ENCODE measurements at regions not wholly inside any gene's neighbourhood (a gene's known extent, or its start where the extent isn't known, plus 50 kb on each side); places are given as distances from the start of the nearest gene placed in this dataset.

- H3K36me3 ChIP-seq (ENCODE audit: control insufficient read depth in 2 of 2, extremely low read depth in 1 of 2, insufficient read depth in 2 of 2, low read length in 2 of 2): no peaks in the 10 kb centered on the region
- no peak for FAIRE-seq
- no peaks in the 10 kb centered on the region for H3K9me3 ChIP-seq (ENCODE audit: control insufficient read depth, low read depth, low read length)
- no peak overlapping the region for H3K9ac ChIP-seq (ENCODE audit: control insufficient read depth, extremely low read depth, insufficient read depth, low read length)
- no peak overlapping the region for H2AFZ ChIP-seq (ENCODE audit: control insufficient read depth, low read length)
- TF ChIP-seq EZH2 (IDR thresholded peaks at IDR 0.05; ENCODE audit: low read length): no peak
- TF ChIP-seq, protein P1, sequence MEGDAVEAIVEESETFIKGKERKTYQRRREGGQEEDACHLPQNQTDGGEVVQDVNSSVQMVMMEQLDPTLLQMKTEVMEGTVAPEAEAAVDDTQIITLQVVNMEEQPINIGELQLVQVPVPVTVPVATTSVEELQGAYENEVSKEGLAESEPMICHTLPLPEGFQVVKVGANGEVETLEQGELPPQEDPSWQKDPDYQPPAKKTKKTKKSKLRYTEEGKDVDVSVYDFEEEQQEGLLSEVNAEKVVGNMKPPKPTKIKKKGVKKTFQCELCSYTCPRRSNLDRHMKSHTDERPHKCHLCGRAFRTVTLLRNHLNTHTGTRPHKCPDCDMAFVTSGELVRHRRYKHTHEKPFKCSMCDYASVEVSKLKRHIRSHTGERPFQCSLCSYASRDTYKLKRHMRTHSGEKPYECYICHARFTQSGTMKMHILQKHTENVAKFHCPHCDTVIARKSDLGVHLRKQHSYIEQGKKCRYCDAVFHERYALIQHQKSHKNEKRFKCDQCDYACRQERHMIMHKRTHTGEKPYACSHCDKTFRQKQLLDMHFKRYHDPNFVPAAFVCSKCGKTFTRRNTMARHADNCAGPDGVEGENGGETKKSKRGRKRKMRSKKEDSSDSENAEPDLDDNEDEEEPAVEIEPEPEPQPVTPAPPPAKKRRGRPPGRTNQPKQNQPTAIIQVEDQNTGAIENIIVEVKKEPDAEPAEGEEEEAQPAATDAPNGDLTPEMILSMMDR (optimal IDR thresholded peaks at IDR 0.05 in 1 of 3, IDR thresholded peaks at IDR 0.05 in 1 of 3, conservative IDR thresholded peaks at IDR 0.05 in 1 of 3; ENCODE audit: extremely low read depth in 1 of 3, insufficient read depth in 2 of 3, low read length in 3 of 3): no peak
- no peaks in the 10 kb centered on the region for H3K4me1 ChIP-seq (ENCODE audit: control insufficient read depth, extremely low read depth, insufficient read depth, low read length)
- dilution Hi-C loops (cut with MboI; ENCODE audit: extremely low pct_ligation_motif_present, low sequenced_read_pairs): no loop called here
- no peak overlapping the region for H3K4me3 ChIP-seq (ENCODE audit: control insufficient read depth in 2 of 3, extremely low read depth in 1 of 3, insufficient read depth in 2 of 3, low read depth in 1 of 3, low read length in 3 of 3)
- H3K27ac ChIP-seq (ENCODE audit: control insufficient read depth, insufficient read depth, low read length): no peak overlapping the region
- no peaks in the 10 kb centered on the region for H3K9me1 ChIP-seq (ENCODE audit: control insufficient read depth, extremely low read depth, insufficient read depth, low read length)
- H3K27me3 ChIP-seq (ENCODE audit: control insufficient read depth, extremely low read depth, insufficient read depth, low read length): no peaks in the 10 kb centered on the region
- H4K20me1 ChIP-seq (ENCODE audit: control insufficient read depth, extremely low read depth, insufficient read depth, low read length): no peaks in the 10 kb centered on the region
- no peak overlapping the region for H3K4me2 ChIP-seq (ENCODE audit: control insufficient read depth, extremely low read depth, insufficient read depth, low read depth, low read length)
- no peak for DNase-seq (ENCODE audit: low read depth, low spot score)
- no peaks in the 10 kb centered on the region for H3K79me2 ChIP-seq (ENCODE audit: control insufficient read depth, insufficient read depth, low read length)
These were observed 187.4 kb upstream of the GHR start for GRCh38 chr5:42235837-42236236.

DNA sequence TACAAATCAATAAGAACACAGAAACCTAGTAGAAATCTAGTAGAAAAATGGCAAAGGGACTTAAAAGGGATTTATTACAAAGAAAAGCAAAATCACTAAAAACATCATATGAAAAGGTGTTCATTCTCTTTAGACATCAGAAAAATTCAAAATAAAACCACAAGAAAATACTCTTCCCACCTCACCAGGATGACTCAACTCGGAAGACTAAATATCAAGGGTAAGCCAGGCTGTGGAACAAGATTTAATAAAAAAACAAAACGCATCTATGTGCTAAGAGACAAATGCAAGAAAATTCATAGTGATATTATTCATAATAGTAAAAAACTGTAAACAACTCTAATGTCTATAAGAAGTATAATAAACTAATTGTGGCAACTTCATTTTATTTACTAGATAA lies 181.6 kb upstream of the GHR start:
- H3K27ac ChIP-seq (ENCODE audit: control insufficient read depth, insufficient read depth, low read length): no peak overlapping the region
- DNase-seq (ENCODE audit: low read depth, low spot score) (no peak), FAIRE-seq (no peak)
- TF ChIP-seq, protein P1 (optimal IDR thresholded peaks at IDR 0.05 in 1 of 3, IDR thresholded peaks at IDR 0.05 in 1 of 3, conservative IDR thresholded peaks at IDR 0.05 in 1 of 3; ENCODE audit: extremely low read depth in 1 of 3, insufficient read depth in 2 of 3, low read length in 3 of 3): no peak
- no peak for TF ChIP-seq EZH2 (IDR thresholded peaks at IDR 0.05; ENCODE audit: low read length)
- H3K9ac ChIP-seq (ENCODE audit: control insufficient read depth, extremely low read depth, insufficient read depth, low read length): no peak overlapping the region
- no peaks in the 10 kb centered on the region for H4K20me1 ChIP-seq (ENCODE audit: control insufficient read depth, extremely low read depth, insufficient read depth, low read length)
- no peaks in the 10 kb centered on the region for H3K27me3 ChIP-seq (ENCODE audit: control insufficient read depth, extremely low read depth, insufficient read depth, low read length)
- no peaks in the 10 kb centered on the region for H3K9me3 ChIP-seq (ENCODE audit: control insufficient read depth, low read depth, low read length)
- no peak overlapping the region for H3K4me3 ChIP-seq (ENCODE audit: control insufficient read depth in 2 of 3, extremely low read depth in 1 of 3, insufficient read depth in 2 of 3, low read depth in 1 of 3, low read length in 3 of 3)
- dilution Hi-C loops (cut with MboI; ENCODE audit: extremely low pct_ligation_motif_present, low sequenced_read_pairs): no loop called here
- no peak overlapping the region for H3K4me2 ChIP-seq (ENCODE audit: control insufficient read depth, extremely low read depth, insufficient read depth, low read depth, low read length)
- no peak overlapping the region for H2AFZ ChIP-seq (ENCODE audit: control insufficient read depth, low read length)
- H3K79me2 ChIP-seq (ENCODE audit: control insufficient read depth, insufficient read depth, low read length): no peaks in the 10 kb centered on the region
- H3K36me3 ChIP-seq (ENCODE audit: control insufficient read depth in 2 of 2, extremely low read depth in 1 of 2, insufficient read depth in 2 of 2, low read length in 2 of 2): no peaks in the 10 kb centered on the region
- no peaks in the 10 kb centered on the region for H3K9me1 ChIP-seq (ENCODE audit: control insufficient read depth, extremely low read depth, insufficient read depth, low read length)
- no peaks in the 10 kb centered on the region for H3K4me1 ChIP-seq (ENCODE audit: control insufficient read depth, extremely low read depth, insufficient read depth, low read length)
